Right lobe of liver (tissue), 4 donors: ENCODE measurements at regions not wholly inside any gene's neighbourhood (a gene's known extent, or its start where the extent isn't known, plus 50 kb on each side); places are given as distances from the start of the nearest gene placed in this dataset.

Source experiments
- CTCF ChIP-seq, 4 donors: fragments of 200-600 bp in 3 of 4; fragments of 450-650 bp in 1 of 4; IDR thresholded peaks; one replicate each; pipeline versions ENCODE4 v1.5.1 to v1.8.0; 2016 to 2022; ENCODE audit warnings: antibody characterized with exemption in 4 of 4, mild to moderate bottlenecking in 2 of 4
- POLR2A ChIP-seq: fragments of 450-650 bp; IDR thresholded peaks from one replicate; pipeline ENCODE4 v1.6.1; 2017; ENCODE audit warnings: antibody characterized with exemption, mild to moderate bottlenecking
- donor health status: DM: no; HTN: no; CAD: no.
- donor health status: DM: no; HTN: no; CAD: no.
- donor health status: DM: no; HTN: yes; CAD: no.

GRCh38 chr4:107518076-107518475 is 202.0 kb downstream of the PAPSS1 start:
- no peak for TF ChIP-seq CTCF (IDR thresholded peaks at IDR 0.05)
- TF ChIP-seq POLR2A = no peak
